PC-3 (cell line): ENCODE measurements at regions not wholly inside any gene's neighbourhood (a gene's known extent, or its start where the extent isn't known, plus 50 kb on each side); places are given as distances from the start of the nearest gene placed in this dataset.

Source experiments
- EZH2 ChIP-seq: fragments of 300-600 bp; sonication (generic); IDR thresholded peaks from one replicate; pipeline ENCODE4 v1.6.1; 2017; ENCODE audit warnings: antibody characterized with exemption, mild to moderate bottlenecking, low read length; ENCODE audit not compliant: unreplicated experiment
- EZH2phosphoT487 ChIP-seq: fragments of 300-600 bp; sonication (generic); IDR thresholded peaks from 2 replicates; pipeline ENCODE4 v1.6.1; 2018; ENCODE audit warnings: mild to moderate bottlenecking, antibody characterized with exemption, low read length, borderline replicate concordance
- TF ChIP-seq, protein P1 (sequence below): fragments of 300-600 bp; sonication (generic); conservative IDR thresholded peaks from 2 replicates; pipeline ENCODE4 v1.5.1; 2017; ENCODE audit warnings: antibody characterized with exemption, low read depth, mild to moderate bottlenecking, low read length

DNA sequence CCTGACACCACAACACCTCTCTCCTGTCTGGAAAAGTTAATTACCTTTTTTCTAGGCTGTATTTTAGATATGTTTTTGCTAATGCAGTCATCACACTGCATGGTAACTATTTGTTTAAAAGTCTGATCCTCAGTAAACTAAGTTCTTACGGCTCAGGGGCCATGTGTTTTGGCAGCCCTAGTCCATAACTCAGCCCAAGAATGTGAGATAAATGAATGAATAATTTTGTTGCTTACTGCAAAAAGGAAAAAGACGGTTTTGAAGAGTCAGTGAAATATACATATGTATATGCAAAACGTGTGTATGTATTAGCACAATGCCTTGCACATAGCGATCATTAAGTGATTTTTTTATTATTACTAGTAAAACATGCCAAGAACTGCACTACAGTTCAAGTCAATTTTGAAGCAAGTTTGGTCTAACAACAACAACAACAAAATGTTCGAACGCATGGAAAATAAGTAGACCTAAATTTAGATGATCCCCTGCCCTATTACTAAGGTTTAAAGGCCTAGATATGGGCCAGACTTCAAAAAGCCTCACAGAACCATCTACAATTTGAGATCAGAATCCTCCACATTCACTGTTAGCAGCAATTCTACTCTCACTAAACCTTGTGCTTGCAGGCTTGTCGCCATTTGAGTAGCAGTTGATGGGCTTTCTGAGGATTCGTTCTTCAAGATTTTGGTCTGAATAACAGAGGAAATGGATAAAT is 140.0 kb downstream of the NDUFA12 start:
- no peak for TF ChIP-seq EZH2
- TF ChIP-seq, protein P1, sequence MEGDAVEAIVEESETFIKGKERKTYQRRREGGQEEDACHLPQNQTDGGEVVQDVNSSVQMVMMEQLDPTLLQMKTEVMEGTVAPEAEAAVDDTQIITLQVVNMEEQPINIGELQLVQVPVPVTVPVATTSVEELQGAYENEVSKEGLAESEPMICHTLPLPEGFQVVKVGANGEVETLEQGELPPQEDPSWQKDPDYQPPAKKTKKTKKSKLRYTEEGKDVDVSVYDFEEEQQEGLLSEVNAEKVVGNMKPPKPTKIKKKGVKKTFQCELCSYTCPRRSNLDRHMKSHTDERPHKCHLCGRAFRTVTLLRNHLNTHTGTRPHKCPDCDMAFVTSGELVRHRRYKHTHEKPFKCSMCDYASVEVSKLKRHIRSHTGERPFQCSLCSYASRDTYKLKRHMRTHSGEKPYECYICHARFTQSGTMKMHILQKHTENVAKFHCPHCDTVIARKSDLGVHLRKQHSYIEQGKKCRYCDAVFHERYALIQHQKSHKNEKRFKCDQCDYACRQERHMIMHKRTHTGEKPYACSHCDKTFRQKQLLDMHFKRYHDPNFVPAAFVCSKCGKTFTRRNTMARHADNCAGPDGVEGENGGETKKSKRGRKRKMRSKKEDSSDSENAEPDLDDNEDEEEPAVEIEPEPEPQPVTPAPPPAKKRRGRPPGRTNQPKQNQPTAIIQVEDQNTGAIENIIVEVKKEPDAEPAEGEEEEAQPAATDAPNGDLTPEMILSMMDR: no peak
- no peak for TF ChIP-seq EZH2phosphoT487
